PC-9 (cell line): ENCODE measurements at regions not wholly inside any gene's neighbourhood (a gene's known extent, or its start where the extent isn't known, plus 50 kb on each side); places are given as distances from the start of the nearest gene placed in this dataset.
A peak's percentile ranks its signal among the peaks of the same experiment; 100 is the strongest.

ENCODE experiments used
- BruUV-seq: library from RNA; stranded (reverse); fragments of 400-500 nt; replicated peaks from 2 replicates; lab custom pipeline; 2021; lab: Mats Ljungman, UMichigan
- CTCF ChIA-PET: fragments of 300-600 bp; sonication (Branson Sonifier 250); formaldehyde crosslinking; loops from one replicate; lab custom pipeline; 2022; ENCODE audit warnings: antibody characterized with exemption; lab: Charles Lee
- POLR2A ChIA-PET: fragments of 300-600 bp; sonication (Branson Sonifier 250); formaldehyde crosslinking; loops from one replicate; lab custom pipeline; 2022; ENCODE audit warnings: antibody characterized with exemption; ENCODE audit not compliant: unreplicated experiment; lab: Charles Lee
- DNase-seq, 2 experiments: peaks; one replicate each; pipeline versions ENCODE4 v3.0.0 to v3.0.0-alpha.2; 2015 to 2022; ENCODE audit warnings: mixed read lengths in 1 of 2
- H2AFZ ChIP-seq: fragments of 200-600 bp; sonication (generic); 2 replicates; pipeline ENCODE4 v1.8.1; 2017; ENCODE audit warnings: antibody characterized with exemption
- H3F3A ChIP-seq: fragments of 200-600 bp; sonication (generic); 2 replicates; pipeline ENCODE4 v1.8.1; 2017; ENCODE audit warnings: antibody characterized with exemption, mild to moderate bottlenecking, low read depth; ENCODE audit not compliant: insufficient read depth
- H3K27ac ChIP-seq: fragments of 200-600 bp; sonication (generic); 2 replicates; pipeline ENCODE4 v1.6.1; 2016; ENCODE audit warnings: mixed run types
- H3K27me3 ChIP-seq: fragments of 200-600 bp; sonication (generic); 2 replicates; pipeline ENCODE4 v1.6.1; 2016; ENCODE audit warnings: low read depth, mixed run types; ENCODE audit not compliant: insufficient read depth
- H3K36me3 ChIP-seq: fragments of 200-600 bp; sonication (generic); 2 replicates; pipeline ENCODE4 v1.6.1; 2016; ENCODE audit warnings: low read depth, mixed run types
- H3K4me1 ChIP-seq: fragments of 200-600 bp; sonication (generic); replicated peaks from 2 replicates; pipeline ENCODE4 v1.6.1; 2016; ENCODE audit warnings: mixed run types; ENCODE audit not compliant: insufficient read depth
- H3K4me2 ChIP-seq: fragments of 200-600 bp; sonication (generic); 2 replicates; pipeline ENCODE4 v1.6.1; 2017; ENCODE audit warnings: mixed run types
- H3K4me3 ChIP-seq: fragments of 200-600 bp; sonication (generic); 2 replicates; pipeline ENCODE4 v1.6.1; 2016; ENCODE audit warnings: mixed run types
- H3K79me2 ChIP-seq: fragments of 200-600 bp; sonication (generic); 2 replicates; pipeline ENCODE4 v1.6.1; 2017; ENCODE audit warnings: low read depth, mixed run types
- H3K9me2 ChIP-seq: fragments of 200-600 bp; sonication (generic); 2 replicates; pipeline ENCODE4 v1.8.1; 2017; ENCODE audit warnings: mild to moderate bottlenecking; ENCODE audit not compliant: insufficient read depth
- H3K9me3 ChIP-seq: fragments of 200-600 bp; sonication (generic); 2 replicates; pipeline ENCODE4 v1.8.1; 2016; ENCODE audit warnings: low read depth; ENCODE audit not compliant: insufficient read depth
- H4K20me1 ChIP-seq: fragments of 200-600 bp; sonication (generic); 2 replicates; pipeline ENCODE4 v1.8.1; 2017; ENCODE audit not compliant: insufficient read depth
- EZH2 ChIP-seq: fragments of 200-600 bp; sonication (generic); IDR thresholded peaks from 2 replicates; pipeline ENCODE4 v1.8.0; 2017; ENCODE audit warnings: antibody characterized with exemption, low read depth
- intact Hi-C: fragments of 100-400 bp; cut with micrococcal nuclease; formaldehyde crosslinking; loops from one replicate; pipeline ENCODE4 v1.10.0; 2022; ENCODE audit not compliant: unreplicated experiment
- TF ChIP-seq, protein P1 (sequence below): fragments of 200-600 bp; sonication (generic); conservative IDR thresholded peaks from 2 replicates; pipeline ENCODE4 v1.6.1; 2017; ENCODE audit warnings: mixed run types, antibody characterized with exemption, mild to moderate bottlenecking, moderate library complexity

DNA sequence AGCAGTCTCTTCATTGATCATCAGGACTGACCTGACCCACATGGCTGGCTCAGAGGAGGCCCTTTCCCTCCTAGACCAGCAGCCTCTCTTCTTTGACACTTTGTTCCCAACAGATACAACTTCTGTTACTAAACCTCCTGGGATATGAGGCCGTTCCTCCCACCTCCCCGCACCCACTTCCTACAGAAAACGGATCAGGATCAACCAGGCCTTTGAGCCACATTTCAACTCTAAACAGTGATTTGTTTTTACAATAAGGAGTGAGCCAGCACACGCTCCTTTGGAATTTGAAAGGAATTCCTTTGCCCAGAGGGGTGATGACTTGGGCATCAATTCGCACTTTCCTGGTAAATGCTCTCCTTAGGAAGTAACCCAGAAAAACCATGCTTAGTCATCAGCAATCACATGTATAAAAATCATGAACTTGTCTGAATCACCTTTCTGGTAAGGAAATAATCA is 180.4 kb downstream of the FAM124B start:
- intact Hi-C loops: loop anchor here (1.0 to 5.0 kb wide), 5 partner anchors 41 to 266 kb away; partner anchors contain the start of gene SERPINE2
- no TSS peak for BruUV-seq
- Histone ChIP-seq H3K4me1 (peaks cover 39% of the 10 kb centered on the region), H3K27me3 (no peaks in the 10 kb centered on the region), H3K4me3 (no peak overlapping the region), H3K27ac (peak overlapping the region; percentile 91), H2AFZ (peak overlapping the region; percentile 5; the same call in 1 of the 2 replicates), H3K4me2 (peak overlapping the region; percentile 46), H4K20me1 (no peaks in the 10 kb centered on the region), H3K79me2 (no peaks in the 10 kb centered on the region), H3K36me3 (no peaks in the 10 kb centered on the region), H3K9me2 (no peaks in the 10 kb centered on the region), H3F3A (peaks cover 32% of the 10 kb centered on the region), H3K9me3 (peaks cover 32% of the 10 kb centered on the region)
- TF ChIP-seq, protein P1, sequence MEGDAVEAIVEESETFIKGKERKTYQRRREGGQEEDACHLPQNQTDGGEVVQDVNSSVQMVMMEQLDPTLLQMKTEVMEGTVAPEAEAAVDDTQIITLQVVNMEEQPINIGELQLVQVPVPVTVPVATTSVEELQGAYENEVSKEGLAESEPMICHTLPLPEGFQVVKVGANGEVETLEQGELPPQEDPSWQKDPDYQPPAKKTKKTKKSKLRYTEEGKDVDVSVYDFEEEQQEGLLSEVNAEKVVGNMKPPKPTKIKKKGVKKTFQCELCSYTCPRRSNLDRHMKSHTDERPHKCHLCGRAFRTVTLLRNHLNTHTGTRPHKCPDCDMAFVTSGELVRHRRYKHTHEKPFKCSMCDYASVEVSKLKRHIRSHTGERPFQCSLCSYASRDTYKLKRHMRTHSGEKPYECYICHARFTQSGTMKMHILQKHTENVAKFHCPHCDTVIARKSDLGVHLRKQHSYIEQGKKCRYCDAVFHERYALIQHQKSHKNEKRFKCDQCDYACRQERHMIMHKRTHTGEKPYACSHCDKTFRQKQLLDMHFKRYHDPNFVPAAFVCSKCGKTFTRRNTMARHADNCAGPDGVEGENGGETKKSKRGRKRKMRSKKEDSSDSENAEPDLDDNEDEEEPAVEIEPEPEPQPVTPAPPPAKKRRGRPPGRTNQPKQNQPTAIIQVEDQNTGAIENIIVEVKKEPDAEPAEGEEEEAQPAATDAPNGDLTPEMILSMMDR: no peak
- TF ChIP-seq EZH2: no peak
- DNase-seq: peak; percentile 76 to 99
- ChIA-PET POLR2A (interaction anchor here (0.7 kb wide), 2 partner anchors 227 to 994 kb away, joined by 11 to 13 read pairs; no protein-coding TSS in a partner anchor), CTCF (interaction anchor here (0.6 to 0.7 kb wide), 2 partner anchors 221 to 285 kb away, joined by 3 to 4 read pairs; no protein-coding TSS in a partner anchor)

DNA sequence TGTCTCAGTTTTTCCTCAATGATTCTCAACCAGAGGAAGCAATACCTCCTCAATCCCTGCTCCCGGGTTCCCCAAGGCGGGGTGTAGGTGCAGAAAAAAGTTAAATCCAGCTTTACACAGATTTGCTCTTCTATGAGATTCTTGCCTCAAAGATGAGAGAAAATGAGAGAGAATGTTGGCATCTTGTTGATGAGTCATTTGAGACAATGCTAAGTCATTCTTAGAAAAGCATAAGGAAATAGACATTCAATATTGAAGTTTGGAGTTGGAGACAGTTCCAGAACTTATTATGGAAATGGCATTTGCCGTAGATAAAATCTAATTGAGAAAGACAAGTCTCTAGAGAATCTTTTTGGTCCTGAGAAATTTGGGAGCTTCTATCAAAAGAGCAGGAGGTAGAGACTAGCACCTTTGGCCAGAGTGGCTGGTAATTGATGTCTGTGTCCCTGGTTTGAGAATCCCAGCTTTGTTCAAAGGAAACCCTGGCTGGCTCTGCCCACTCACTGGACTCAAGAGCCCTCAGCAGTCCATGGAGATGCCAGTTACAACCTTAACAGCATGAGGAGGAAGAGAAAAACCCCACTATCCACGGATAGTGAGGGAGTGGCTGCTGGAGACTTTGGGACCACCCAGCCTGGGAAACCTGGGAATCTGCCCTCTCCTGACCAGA is 181.2 kb downstream of the FAM124B start:
- Histone ChIP-seq H3F3A (peaks cover 32% of the 10 kb centered on the region), H3K79me2 (no peaks in the 10 kb centered on the region), H3K27ac (peak overlapping the region; percentile 91), H4K20me1 (no peaks in the 10 kb centered on the region), H3K4me2 (peak overlapping the region; percentile 46), H3K36me3 (no peaks in the 10 kb centered on the region), H3K4me3 (no peak overlapping the region), H2AFZ (peak overlapping the region; percentile 5; the same call in 1 of the 2 replicates), H3K4me1 (peaks cover 39% of the 10 kb centered on the region), H3K9me3 (peaks cover 32% of the 10 kb centered on the region), H3K27me3 (no peaks in the 10 kb centered on the region), H3K9me2 (no peaks in the 10 kb centered on the region)
- intact Hi-C loops: loop anchor here (1.0 to 5.0 kb wide), 5 partner anchors 42 to 267 kb away; partner anchors contain the start of gene SERPINE2
- DNase-seq: peak; percentile 19 to 76
- no peak for TF ChIP-seq EZH2
- TF ChIP-seq, protein P1: no peak
- TSS peak; percentile 95 for BruUV-seq
- ChIA-PET CTCF (interaction anchor here (0.6 to 0.7 kb wide), 2 partner anchors 222 to 286 kb away, joined by 3 to 4 read pairs; no protein-coding TSS in a partner anchor), POLR2A (interaction anchor here (0.7 kb wide), 1 partner anchor 322 kb away, joined by 8 read pairs; no protein-coding TSS in a partner anchor)

DNA sequence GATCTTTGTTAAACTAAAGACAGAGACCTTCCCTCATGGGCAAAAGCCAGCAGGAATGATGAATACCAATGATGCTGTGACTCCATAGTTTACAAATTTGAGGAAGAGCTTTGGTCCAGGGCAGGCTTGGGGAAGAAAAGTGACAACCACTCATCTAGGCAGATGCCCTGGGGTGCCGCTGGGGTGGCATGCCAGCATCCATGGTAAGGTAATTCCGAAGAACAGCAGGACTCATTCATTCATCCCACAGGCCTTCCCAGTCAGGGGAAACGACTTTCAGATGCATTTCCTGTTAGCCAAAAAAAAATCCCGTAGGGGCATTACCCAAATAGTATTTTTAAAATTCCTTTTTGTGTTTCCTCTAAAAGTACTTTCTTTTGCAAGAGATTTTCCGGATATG is 180.7 kb upstream of the SERPINE2 start:
- H4K20me1 ChIP-seq: no peaks in the 10 kb centered on the region
- no TSS peak for BruUV-seq
- H3K4me1 ChIP-seq: peaks cover 39% of the 10 kb centered on the region
- H3K79me2 ChIP-seq: no peaks in the 10 kb centered on the region
- ChIA-PET POLR2A (no interaction called here), CTCF (interaction anchor here (0.6 kb wide), 1 partner anchor 43 kb away, joined by 3 read pairs; no protein-coding TSS in a partner anchor)
- no peak overlapping the region for H2AFZ ChIP-seq
- peaks cover 32% of the 10 kb centered on the region for H3F3A ChIP-seq
- no peak overlapping the region for H3K4me2 ChIP-seq
- H3K27me3 ChIP-seq: no peaks in the 10 kb centered on the region
- no peak overlapping the region for H3K4me3 ChIP-seq
- H3K36me3 ChIP-seq: no peaks in the 10 kb centered on the region
- H3K9me3 ChIP-seq: peaks cover 31% of the 10 kb centered on the region
- TF ChIP-seq, protein P1: no peak
- no peak for TF ChIP-seq EZH2
- H3K9me2 ChIP-seq: no peaks in the 10 kb centered on the region
- peak overlapping the region; percentile 91 for H3K27ac ChIP-seq
- intact Hi-C loops: loop anchor here (2.0 to 5.0 kb wide), 4 partner anchors 43 to 268 kb away; no protein-coding TSS in a partner anchor
- no peak for DNase-seq
